Activated naive CD8-positive, alpha-beta T cell treated with anti-CD3 and anti-CD28 coated beads, Interleukin-2, amount 50 U/mL, for 16 hours (primary cell): ENCODE measurements at regions not wholly inside any gene's neighbourhood (a gene's known extent, or its start where the extent isn't known, plus 50 kb on each side); places are given as distances from the start of the nearest gene placed in this dataset.
"Not testable (repeated sequence)": the region's sequence is repeated elsewhere in the genome, so short reads cannot be mapped to it uniquely, and the experiment has no call there.

Source experiments
- DNase-seq: peaks from one replicate; pipeline ENCODE4 v3.0.0-alpha.2; 2020; ENCODE audit warnings: low read depth, low spot score

- no peak for DNase-seq
These were observed 90.3 kb upstream of the PAM start for GRCh38 chr5:102664616-102665335.

- no peak for DNase-seq
These were observed 88.8 kb upstream of the PAM start for GRCh38 chr5:102666164-102666946.

GRCh38 chr5:102668220-102668932 lies 86.7 kb upstream of the PAM start:
- DNase-seq: no peak

DNA sequence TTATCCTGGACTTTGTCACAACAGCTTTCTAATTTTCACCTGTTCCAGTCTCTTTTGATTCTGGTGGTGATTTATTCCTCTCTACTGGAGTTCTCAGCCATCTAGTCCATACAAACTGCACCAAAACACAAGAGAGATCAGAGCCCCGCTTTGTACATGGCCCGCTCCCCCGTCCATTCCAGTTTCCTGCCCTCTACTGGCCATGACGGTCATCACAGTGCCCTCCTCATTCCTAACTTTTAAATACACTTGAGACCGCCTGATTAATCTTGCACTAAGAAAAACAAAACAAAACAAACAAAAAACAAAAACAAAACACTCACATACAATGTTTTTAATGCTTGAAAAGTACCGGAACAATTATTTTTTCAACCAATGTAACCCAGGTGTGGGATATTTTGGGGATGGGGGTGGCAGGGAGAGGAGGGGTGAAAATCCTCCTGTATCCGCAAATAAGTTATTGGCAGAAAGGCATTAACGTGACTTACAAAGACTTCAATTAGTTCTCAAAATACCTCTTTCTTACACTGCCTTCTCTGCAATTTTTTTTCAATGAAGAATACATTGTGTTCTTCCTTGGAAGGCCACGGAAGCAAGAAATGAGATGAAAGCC lies 84.8 kb upstream of the PAM start:
- no peak for DNase-seq

- not testable (repeated sequence) for DNase-seq
These were observed 83.9 kb upstream of the PAM start for GRCh38 chr5:102671033-102671734.

DNA sequence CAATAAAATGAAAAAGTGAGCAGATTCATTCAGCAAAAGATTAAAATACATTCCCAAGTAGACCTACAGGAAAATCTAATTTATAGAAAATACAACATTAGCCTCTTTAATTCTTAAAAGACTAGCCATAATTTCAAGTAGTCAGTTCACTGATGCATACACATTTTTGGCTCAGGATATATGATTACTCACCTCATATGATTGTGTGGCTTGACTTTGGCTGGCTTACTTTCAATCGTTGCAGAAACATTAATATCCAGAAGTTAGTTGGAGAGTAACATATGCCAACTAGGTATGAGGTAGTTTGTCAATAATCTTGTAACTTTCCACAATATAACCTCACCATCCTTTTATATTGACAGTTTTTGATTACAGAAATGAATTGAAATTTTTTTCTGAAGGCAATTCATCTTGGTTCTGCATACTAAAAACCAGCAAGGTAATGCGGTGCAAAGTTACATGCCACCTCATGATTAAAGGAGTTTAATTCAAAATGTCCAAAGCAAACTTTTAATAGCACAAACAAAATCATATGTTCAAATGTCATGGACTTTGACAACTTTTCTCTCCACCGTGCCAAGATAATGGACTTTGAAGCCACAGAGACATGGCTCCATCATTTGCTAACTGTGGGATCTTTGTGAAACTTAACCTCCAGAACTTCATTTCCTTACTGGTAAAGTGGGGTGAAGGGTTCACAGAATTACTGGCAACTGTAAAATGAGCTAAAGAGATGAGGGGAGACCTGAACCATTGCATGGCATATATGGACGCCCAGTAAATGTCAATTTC lies 76.6 kb upstream of the PAM start:
- DNase-seq: no peak

GRCh38 chr5:102681403-102681983 lies 73.6 kb upstream of the PAM start:
- peak; percentile 15 for DNase-seq

GRCh38 chr5:102682101-102682647 lies 72.9 kb upstream of the PAM start:
- no peak for DNase-seq

DNA sequence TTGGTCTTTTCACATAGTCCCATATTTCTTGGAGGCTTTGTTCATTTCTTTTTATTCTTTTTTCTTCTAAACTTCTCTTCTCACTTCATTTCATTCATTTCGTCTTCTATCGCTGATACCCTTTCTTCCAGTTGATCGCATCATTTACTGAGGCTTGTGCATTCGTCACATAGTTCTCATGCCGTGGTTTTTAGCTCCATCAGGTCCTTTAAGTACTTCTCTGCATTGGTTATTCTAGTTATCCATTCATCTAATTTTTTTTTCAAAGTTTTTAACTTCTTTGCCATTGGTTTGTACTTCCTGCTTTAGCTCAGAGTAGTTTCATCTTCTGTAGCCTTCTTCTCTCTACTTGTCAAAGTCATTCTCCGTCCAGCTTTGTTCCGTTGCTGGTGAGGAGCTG lies 67.0 kb upstream of the PAM start:
- not testable (repeated sequence) for DNase-seq

GRCh38 chr5:102688581-102689342 lies 66.3 kb upstream of the PAM start:
- not testable (repeated sequence) for DNase-seq

GRCh38 chr5:102690910-102691309 lies 64.2 kb upstream of the PAM start:
- DNase-seq: no peak

DNA sequence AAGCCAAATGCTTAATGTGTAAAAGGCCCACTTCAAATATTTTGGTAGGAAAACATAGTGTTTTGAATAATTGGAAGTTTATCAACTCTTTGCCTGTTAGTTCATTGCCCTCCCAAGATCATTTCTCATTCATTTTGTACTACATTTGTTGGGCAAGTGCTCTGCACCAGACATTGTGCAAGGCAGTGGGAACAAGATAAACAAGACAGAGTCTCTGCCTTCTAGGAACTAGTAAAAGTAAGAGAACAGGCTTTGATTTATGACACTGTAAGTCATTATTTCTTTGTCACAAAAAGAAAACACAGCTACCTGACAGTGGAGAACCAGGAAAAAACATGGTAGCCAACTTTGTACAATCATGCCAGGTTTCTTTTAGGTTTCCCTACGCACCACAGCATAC lies 63.7 kb upstream of the PAM start:
- DNase-seq: no peak

DNA sequence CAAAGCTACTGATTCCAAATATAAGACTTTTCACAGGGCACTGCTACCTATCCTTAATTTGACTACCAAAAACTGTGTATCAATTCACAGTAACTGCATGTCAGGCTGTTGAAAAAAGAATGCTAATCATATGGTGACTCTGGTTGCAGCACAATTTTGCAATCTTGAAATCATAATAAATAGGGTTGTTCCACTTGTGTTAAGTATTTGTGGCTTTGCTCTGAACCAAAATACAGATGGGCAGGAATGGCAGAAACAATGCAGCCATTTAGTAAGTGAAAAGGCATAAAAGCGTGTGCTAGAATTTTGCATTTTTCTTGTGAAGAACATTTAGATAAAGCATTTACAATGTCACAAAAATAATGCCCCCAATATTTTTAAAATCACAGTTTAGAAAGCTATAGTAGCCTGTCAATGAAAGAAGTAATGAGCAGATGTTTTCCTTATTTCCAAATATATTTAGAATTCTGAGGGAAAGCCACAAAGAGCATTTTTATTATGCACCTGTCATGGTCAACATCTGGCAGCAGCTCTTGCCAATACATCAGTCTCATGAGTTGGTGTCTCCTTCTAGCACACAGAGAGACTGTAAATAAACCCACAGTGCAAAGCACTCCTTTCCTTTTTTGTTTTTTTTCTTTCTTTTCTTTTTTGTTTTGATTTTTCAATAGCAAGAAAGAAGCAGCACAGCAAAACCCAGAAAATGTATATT lies 54.8 kb upstream of the PAM start:
- no peak for DNase-seq

GRCh38 chr5:102700916-102701315 lies 54.2 kb upstream of the PAM start:
- no peak for DNase-seq

- DNase-seq: no peak
These were observed 53.4 kb upstream of the PAM start for GRCh38 chr5:102701748-102702147.
